IMR-90 (cell line): ENCODE measurements at regions not wholly inside any gene's neighbourhood (a gene's known extent, or its start where the extent isn't known, plus 50 kb on each side); places are given as distances from the start of the nearest gene placed in this dataset.

Experiments
- CEBPB ChIP-seq: IDR thresholded peaks from 2 replicates; pipeline ENCODE4 v1.6.1; 2012; ENCODE audit warnings: low read depth, low read length, improper control_type of control experiment
- MAZ ChIP-seq: IDR thresholded peaks from 2 replicates; pipeline ENCODE4 v1.6.1; 2012; ENCODE audit warnings: low read depth, mild to moderate bottlenecking, low read length, improper control_type of control experiment, moderate library complexity, borderline replicate concordance
- POLR2A ChIP-seq: IDR thresholded peaks from 2 replicates; pipeline ENCODE4 v1.6.1; 2012; ENCODE audit warnings: mild to moderate bottlenecking, low read depth, low read length
- TF ChIP-seq, protein P1 (sequence below): conservative IDR thresholded peaks from 2 replicates; pipeline ENCODE4 v1.5.1; 2012; ENCODE audit warnings: mild to moderate bottlenecking, low read depth, low read length, improper control_type of control experiment

DNA sequence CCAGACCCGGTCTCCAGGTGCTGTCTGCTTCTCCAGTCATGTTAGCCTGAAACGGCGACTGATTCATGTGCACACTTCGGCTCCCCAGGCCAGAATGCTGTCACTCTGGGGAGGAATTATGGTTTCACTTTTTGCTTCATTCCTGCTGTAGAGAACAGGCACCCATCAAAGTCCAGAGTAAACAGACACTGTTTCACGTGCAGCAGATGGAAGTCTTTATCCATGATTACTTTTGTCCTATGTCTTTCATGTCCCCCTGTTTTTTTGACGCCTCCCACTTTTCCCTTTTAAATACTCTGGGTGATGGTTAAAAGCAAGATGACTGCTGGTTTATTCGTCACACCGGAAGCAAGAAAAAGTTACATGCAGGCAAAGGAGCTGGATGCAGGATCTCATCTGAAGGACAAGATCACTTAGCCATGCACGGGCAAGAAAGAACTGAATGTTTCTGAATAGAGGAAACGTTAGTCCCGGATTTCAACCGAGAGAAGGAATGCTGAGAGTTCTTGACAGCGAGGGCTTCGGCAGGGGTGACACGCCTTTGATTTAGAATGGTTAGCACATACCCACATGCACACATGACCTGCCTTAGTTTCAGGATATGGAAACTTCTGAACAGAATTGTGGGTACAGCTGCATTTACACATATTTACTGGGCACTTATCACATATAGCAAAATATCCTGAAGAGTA is 250.0 kb upstream of the KLF6 start:
- TF ChIP-seq, protein P1, sequence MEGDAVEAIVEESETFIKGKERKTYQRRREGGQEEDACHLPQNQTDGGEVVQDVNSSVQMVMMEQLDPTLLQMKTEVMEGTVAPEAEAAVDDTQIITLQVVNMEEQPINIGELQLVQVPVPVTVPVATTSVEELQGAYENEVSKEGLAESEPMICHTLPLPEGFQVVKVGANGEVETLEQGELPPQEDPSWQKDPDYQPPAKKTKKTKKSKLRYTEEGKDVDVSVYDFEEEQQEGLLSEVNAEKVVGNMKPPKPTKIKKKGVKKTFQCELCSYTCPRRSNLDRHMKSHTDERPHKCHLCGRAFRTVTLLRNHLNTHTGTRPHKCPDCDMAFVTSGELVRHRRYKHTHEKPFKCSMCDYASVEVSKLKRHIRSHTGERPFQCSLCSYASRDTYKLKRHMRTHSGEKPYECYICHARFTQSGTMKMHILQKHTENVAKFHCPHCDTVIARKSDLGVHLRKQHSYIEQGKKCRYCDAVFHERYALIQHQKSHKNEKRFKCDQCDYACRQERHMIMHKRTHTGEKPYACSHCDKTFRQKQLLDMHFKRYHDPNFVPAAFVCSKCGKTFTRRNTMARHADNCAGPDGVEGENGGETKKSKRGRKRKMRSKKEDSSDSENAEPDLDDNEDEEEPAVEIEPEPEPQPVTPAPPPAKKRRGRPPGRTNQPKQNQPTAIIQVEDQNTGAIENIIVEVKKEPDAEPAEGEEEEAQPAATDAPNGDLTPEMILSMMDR: no peak
- TF ChIP-seq MAZ: no peak
- no peak for TF ChIP-seq CEBPB
- TF ChIP-seq POLR2A: no peak
